GM06990 (cell line): ENCODE measurements at regions not wholly inside any gene's neighbourhood (a gene's known extent, or its start where the extent isn't known, plus 50 kb on each side); places are given as distances from the start of the nearest gene placed in this dataset.

Experiments
- DNase-seq: peaks from one replicate; pipeline ENCODE4 v3.0.0-alpha.2; 2011; ENCODE audit not compliant: insufficient read length; ENCODE audit errors: extremely low read depth
- H3K27me3 ChIP-seq: replicated peaks from 2 replicates; pipeline ENCODE4 v1.6.0; 2011; ENCODE audit warnings: low read length; ENCODE audit not compliant: control insufficient read depth, insufficient read depth
- H3K36me3 ChIP-seq: 2 replicates; pipeline ENCODE4 v1.5.1; 2011; ENCODE audit warnings: low read length; ENCODE audit not compliant: control insufficient read depth, insufficient read depth
- H3K4me3 ChIP-seq: replicated peaks from 2 replicates; pipeline ENCODE4 v1.5.1; 2011; ENCODE audit warnings: low read depth, mild to moderate bottlenecking, control low read depth, low read length
- CTCF ChIP-seq: IDR thresholded peaks from 2 replicates; pipeline ENCODE4 v1.5.1; 2011; ENCODE audit warnings: low read length, control low read depth, mild to moderate bottlenecking, inconsistent platforms; ENCODE audit not compliant: insufficient read depth, poor library complexity, severe bottlenecking

- H3K36me3 ChIP-seq, result no peaks in the 10 kb centered on the region
- H3K27me3 ChIP-seq, result no peaks in the 10 kb centered on the region
- DNase-seq, result no peak
- no peak overlapping the region for H3K4me3 ChIP-seq
- peak; percentile 16 for TF ChIP-seq CTCF
Observed at GRCh38 chr19:13579388-13580060, 73.2 kb upstream of the CACNA1A start.

- Histone ChIP-seq H3K27me3 (no peaks in the 10 kb centered on the region), H3K36me3 (no peaks in the 10 kb centered on the region), H3K4me3 (no peak overlapping the region)
- DNase-seq, result no peak
- TF ChIP-seq CTCF, result no peak
Observed at GRCh38 chr19:13576726-13577125, 70.4 kb upstream of the CACNA1A start.

- no peaks in the 10 kb centered on the region for H3K36me3 ChIP-seq
- DNase-seq, result no peak
- no peak overlapping the region for H3K4me3 ChIP-seq
- peak; percentile 27 for TF ChIP-seq CTCF
- no peaks in the 10 kb centered on the region for H3K27me3 ChIP-seq
Observed at GRCh38 chr19:13574933-13575332, 68.7 kb upstream of the CACNA1A start.

GRCh38 chr19:13573056-13573667 is 66.9 kb upstream of the CACNA1A start:
- no peak for TF ChIP-seq CTCF
- Histone ChIP-seq H3K27me3 (no peaks in the 10 kb centered on the region), H3K4me3 (no peak overlapping the region), H3K36me3 (no peaks in the 10 kb centered on the region)
- no peak for DNase-seq

- Histone ChIP-seq H3K4me3 (no peak overlapping the region), H3K36me3 (no peaks in the 10 kb centered on the region), H3K27me3 (no peaks in the 10 kb centered on the region)
- no peak for TF ChIP-seq CTCF
- DNase-seq, result no peak
Observed at GRCh38 chr19:13561461-13561860, 55.2 kb upstream of the CACNA1A start.
